ENCODE measurements at regions not wholly inside any gene's neighbourhood (a gene's known extent, or its start where the extent isn't known, plus 50 kb on each side); places are given as distances from the start of the nearest gene placed in this dataset.

DNA sequence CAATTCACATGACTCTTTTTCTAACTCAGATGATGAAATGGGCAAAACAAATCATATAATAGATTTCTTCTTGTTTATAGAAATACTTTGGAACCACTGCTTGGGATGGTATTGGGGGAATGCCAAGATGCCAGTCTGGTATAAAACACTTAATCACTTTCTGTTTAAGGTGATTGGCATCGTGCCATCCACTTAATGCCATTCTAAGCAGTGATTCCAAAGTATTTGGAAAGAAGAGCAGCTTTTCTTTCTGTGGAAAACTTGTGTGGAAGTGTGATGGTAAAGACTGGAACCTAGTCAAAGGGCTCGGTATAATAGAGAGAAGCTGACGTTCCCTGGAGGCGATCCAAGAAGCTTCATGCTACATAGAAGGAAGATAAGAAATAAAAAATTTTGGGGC lies 120.6 kb downstream of the TMEM26 start:
- H3K4me1 ChIP-seq = peaks cover 0 to 7% (median 5%) of the 10 kb centered on the region in 4 donors
- no peaks in the 10 kb centered on the region for H3K27me3 ChIP-seq
- H3K9me3 ChIP-seq = peaks cover 0 to 7% (median 0%) of the 10 kb centered on the region in 4 donors
- DNase-seq (ENCODE audit: extremely low spot score) = no peak
- TF ChIP-seq, protein P1, sequence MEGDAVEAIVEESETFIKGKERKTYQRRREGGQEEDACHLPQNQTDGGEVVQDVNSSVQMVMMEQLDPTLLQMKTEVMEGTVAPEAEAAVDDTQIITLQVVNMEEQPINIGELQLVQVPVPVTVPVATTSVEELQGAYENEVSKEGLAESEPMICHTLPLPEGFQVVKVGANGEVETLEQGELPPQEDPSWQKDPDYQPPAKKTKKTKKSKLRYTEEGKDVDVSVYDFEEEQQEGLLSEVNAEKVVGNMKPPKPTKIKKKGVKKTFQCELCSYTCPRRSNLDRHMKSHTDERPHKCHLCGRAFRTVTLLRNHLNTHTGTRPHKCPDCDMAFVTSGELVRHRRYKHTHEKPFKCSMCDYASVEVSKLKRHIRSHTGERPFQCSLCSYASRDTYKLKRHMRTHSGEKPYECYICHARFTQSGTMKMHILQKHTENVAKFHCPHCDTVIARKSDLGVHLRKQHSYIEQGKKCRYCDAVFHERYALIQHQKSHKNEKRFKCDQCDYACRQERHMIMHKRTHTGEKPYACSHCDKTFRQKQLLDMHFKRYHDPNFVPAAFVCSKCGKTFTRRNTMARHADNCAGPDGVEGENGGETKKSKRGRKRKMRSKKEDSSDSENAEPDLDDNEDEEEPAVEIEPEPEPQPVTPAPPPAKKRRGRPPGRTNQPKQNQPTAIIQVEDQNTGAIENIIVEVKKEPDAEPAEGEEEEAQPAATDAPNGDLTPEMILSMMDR (IDR thresholded peaks at IDR 0.05) = no peak
- TF ChIP-seq EP300 (IDR thresholded peaks at IDR 0.05) (no peak), POLR2A (IDR thresholded peaks at IDR 0.05; ENCODE audit: low read depth) (no peak), POLR2AphosphoS5 (IDR thresholded peaks at IDR 0.05) (no peak)
- 43% methylated on average over 4 of the region's 4 CpGs for WGBS
- H3K27ac ChIP-seq (replicated peaks in 1 of 4) = no peak overlapping the region
- intact Hi-C loops (cut with DNase I) = no loop called here
- no peaks in the 10 kb centered on the region for H3K36me3 ChIP-seq
- H3K4me3 ChIP-seq = no peak overlapping the region

DNA sequence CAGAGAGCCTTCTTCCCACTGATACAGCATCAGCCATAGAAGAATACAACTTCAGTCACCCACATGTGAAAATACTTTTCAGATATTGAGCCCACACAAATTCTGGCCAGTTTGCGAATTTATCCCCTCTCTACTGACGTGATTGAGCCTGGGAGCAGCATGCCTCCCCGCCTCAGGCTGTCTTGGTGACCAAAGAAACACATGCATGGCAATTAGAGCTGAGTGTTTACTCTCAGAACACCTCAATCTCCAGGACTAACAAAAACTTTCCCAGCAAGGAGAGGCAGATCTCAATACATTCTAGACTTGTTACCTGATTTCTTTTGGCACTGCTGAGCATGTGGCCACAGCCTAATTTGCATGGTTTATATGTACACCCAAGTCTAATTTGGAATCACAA lies 122.5 kb downstream of the TMEM26 start:
- TF ChIP-seq EP300 (IDR thresholded peaks at IDR 0.05) (no peak), POLR2A (IDR thresholded peaks at IDR 0.05; ENCODE audit: low read depth) (no peak), POLR2AphosphoS5 (IDR thresholded peaks at IDR 0.05) (no peak)
- TF ChIP-seq, protein P1 (IDR thresholded peaks at IDR 0.05) = no peak
- H3K27me3 ChIP-seq = no peaks in the 10 kb centered on the region
- H3K4me3 ChIP-seq = no peak overlapping the region
- no peak for DNase-seq (ENCODE audit: extremely low spot score)
- peaks cover 0 to 7% (median 0%) of the 10 kb centered on the region in 4 donors for H3K9me3 ChIP-seq
- intact Hi-C loops (cut with DNase I) = no loop called here
- peaks cover 0 to 7% (median 5%) of the 10 kb centered on the region in 4 donors for H3K4me1 ChIP-seq
- no peak overlapping the region for H3K27ac ChIP-seq (replicated peaks in 1 of 4)
- no peaks in the 10 kb centered on the region for H3K36me3 ChIP-seq
- WGBS = 89% methylated on average over 3 of the region's 3 CpGs

GRCh38 chr10:61329854-61330253 lies 123.3 kb downstream of the TMEM26 start:
- Histone ChIP-seq H3K27me3 (no peaks in the 10 kb centered on the region), H3K27ac (replicated peaks in 1 of 4) (no peak overlapping the region), H3K4me1 (peaks cover 0 to 7% (median 5%) of the 10 kb centered on the region in 4 donors), H3K36me3 (no peaks in the 10 kb centered on the region), H3K4me3 (no peak overlapping the region), H3K9me3 (peaks cover 0 to 7% (median 0%) of the 10 kb centered on the region in 4 donors)
- WGBS = 96% methylated on average over 2 of the region's 2 CpGs
- intact Hi-C loops (cut with DNase I) = no loop called here
- no peak for DNase-seq (ENCODE audit: extremely low spot score)
- TF ChIP-seq EP300 (IDR thresholded peaks at IDR 0.05) (no peak), POLR2AphosphoS5 (IDR thresholded peaks at IDR 0.05) (no peak), POLR2A (IDR thresholded peaks at IDR 0.05; ENCODE audit: low read depth) (no peak)
- TF ChIP-seq, protein P1 (IDR thresholded peaks at IDR 0.05) = no peak

GRCh38 chr10:61325223-61325960 lies 127.8 kb downstream of the TMEM26 start:
- WGBS = 68% methylated on average over 5 of the region's 5 CpGs
- H3K9me3 ChIP-seq = peaks cover 0 to 7% (median 0%) of the 10 kb centered on the region in 4 donors
- H3K4me1 ChIP-seq = no peaks in the 10 kb centered on the region
- H3K27ac ChIP-seq (replicated peaks in 1 of 4) = no peak overlapping the region
- no peaks in the 10 kb centered on the region for H3K27me3 ChIP-seq
- TF ChIP-seq POLR2A (IDR thresholded peaks at IDR 0.05; ENCODE audit: low read depth) (no peak), EP300 (IDR thresholded peaks at IDR 0.05) (no peak), POLR2AphosphoS5 (IDR thresholded peaks at IDR 0.05) (no peak)
- TF ChIP-seq, protein P1 (IDR thresholded peaks at IDR 0.05) = no peak
- DNase-seq (ENCODE audit: extremely low spot score) = no peak
- H3K4me3 ChIP-seq = no peak overlapping the region
- H3K36me3 ChIP-seq = no peaks in the 10 kb centered on the region
- intact Hi-C loops (cut with DNase I) = no loop called here

- no peaks in the 10 kb centered on the region for H3K36me3 ChIP-seq
- no peaks in the 10 kb centered on the region for H3K4me1 ChIP-seq
- intact Hi-C loops (cut with DNase I) = no loop called here
- H3K9me3 ChIP-seq = no peaks in the 10 kb centered on the region
- no peak for DNase-seq (ENCODE audit: extremely low spot score)
- H3K27ac ChIP-seq (replicated peaks in 1 of 4) = no peak overlapping the region
- H3K27me3 ChIP-seq = no peaks in the 10 kb centered on the region
- TF ChIP-seq POLR2A (IDR thresholded peaks at IDR 0.05; ENCODE audit: low read depth) (no peak), POLR2AphosphoS5 (IDR thresholded peaks at IDR 0.05) (no peak), EP300 (IDR thresholded peaks at IDR 0.05) (no peak)
- TF ChIP-seq, protein P1 (IDR thresholded peaks at IDR 0.05) = no peak
- H3K4me3 ChIP-seq = no peak overlapping the region
Observed at GRCh38 chr10:61323726-61324125, 129.5 kb downstream of the TMEM26 start.
